Body of pancreas (tissue), 4 donors: ENCODE measurements at regions not wholly inside any gene's neighbourhood (a gene's known extent, or its start where the extent isn't known, plus 50 kb on each side); places are given as distances from the start of the nearest gene placed in this dataset.

Experiments
- ATAC-seq: fragments of 150-250 bp; one replicate; pipeline ENCODE4 v1.9.1; 2016
- DNase-seq, 4 donors: peaks; one replicate each; pipeline ENCODE4 v3.0.0-alpha.2; 2019
- H3K27ac ChIP-seq, 4 donors: fragments of 200-600 bp; sonication (generic); 1 replicate in 3 of 4; 2 replicates in 1 of 4; pipeline versions ENCODE4 v1.5.1 to v1.6.1; 2016 to 2019; ENCODE audit warnings: mild to moderate bottlenecking in 1 of 4, mixed read lengths in 1 of 4, moderate library complexity in 1 of 4
- H3K27me3 ChIP-seq, 2 donors: fragments of 200-600 bp; sonication (generic); one replicate each; pipeline ENCODE4 v1.6.0; 2016; ENCODE audit warnings: mild to moderate bottlenecking in 1 of 2
- H3K36me3 ChIP-seq, 2 donors: fragments of 200-600 bp; sonication (generic); replicated peaks in 1 of 2; 2 replicates each; pipeline ENCODE4 v1.5.1; 2016; ENCODE audit warnings: low read depth in 2 of 2; ENCODE audit not compliant: insufficient read depth in 1 of 2
- H3K4me1 ChIP-seq: fragments of 200-600 bp; sonication (generic); one replicate; pipeline ENCODE4 v1.6.0; 2016
- H3K4me3 ChIP-seq, 2 donors: fragments of 200-600 bp; sonication (generic); 1 replicate in 1 of 2; 2 replicates in 1 of 2; pipeline ENCODE4 v1.5.1; 2016 to 2019
- H3K9me3 ChIP-seq, 3 donors: fragments of 200-600 bp; sonication (generic); 1 replicate in 2 of 3; 2 replicates in 1 of 3; pipeline ENCODE4 v1.5.1; 2016
- CTCF ChIP-seq, 7 experiments: fragments of 450-650 bp in 4 of 7; fragments of 200-600 bp in 3 of 7; sonication (generic) in 3 of 7; IDR thresholded peaks; one replicate each; pipeline ENCODE4 v1.5.1; 2016 to 2019; ENCODE audit warnings: antibody characterized with exemption in 7 of 7
- POLR2A ChIP-seq, 3 donors: fragments of 450-650 bp; IDR thresholded peaks; one replicate each; pipeline ENCODE4 v1.6.1; 2016; ENCODE audit warnings: antibody characterized with exemption in 3 of 3, mild to moderate bottlenecking in 2 of 3
- WGBS, 2 donors: methylation state at CpG; one replicate each; pipeline ENCODE4 v1.1.5; 2017; 5-methylcytosine and 5-hydroxymethylcytosine counted together
- intact Hi-C: fragments of 100-400 bp; cut with DNase I; formaldehyde crosslinking; loops from one replicate; pipeline ENCODE4 v1.15.1; 2023

GRCh38 chr15:70484993-70485392, 278.4 kb downstream of the UACA start:
- 44 to 50% methylated on average over 1 of the region's 1 CpG for WGBS, 2 donors
- ATAC-seq = no peak

GRCh38 chr15:70483513-70483912, 279.8 kb downstream of the UACA start:
- Histone ChIP-seq H3K4me3 (no peak overlapping the region), H3K4me1 (no peaks in the 10 kb centered on the region), H3K36me3 (no peaks in the 10 kb centered on the region), H3K27ac (no peak overlapping the region), H3K9me3 (no peaks in the 10 kb centered on the region), H3K27me3 (no peaks in the 10 kb centered on the region)
- ATAC-seq = no peak
- intact Hi-C loops = loop anchor here (10.0 kb wide), 1 partner anchor 909 kb away; no protein-coding TSS in a partner anchor
- no peak for DNase-seq
- no peak for TF ChIP-seq CTCF (IDR thresholded peaks at IDR 0.05)
- no peak for TF ChIP-seq POLR2A (IDR thresholded peaks at IDR 0.05)
- 72 to 84% methylated on average over 2 of the region's 2 CpGs for WGBS, 2 donors

More at GRCh38 chr15:70484993-70485392, 278.4 kb downstream of the UACA start:
- DNase-seq = no peak
- H3K27ac ChIP-seq = no peak overlapping the region
- H3K9me3 ChIP-seq = no peaks in the 10 kb centered on the region
- intact Hi-C loops = loop anchor here (5.0 to 10.0 kb wide), 2 partner anchors 910 to 1008 kb away; no protein-coding TSS in a partner anchor
- no peak overlapping the region for H3K4me3 ChIP-seq
- no peaks in the 10 kb centered on the region for H3K27me3 ChIP-seq
- TF ChIP-seq CTCF (IDR thresholded peaks at IDR 0.05) = no peak
- TF ChIP-seq POLR2A (IDR thresholded peaks at IDR 0.05) = no peak
- H3K36me3 ChIP-seq = no peaks in the 10 kb centered on the region
- no peaks in the 10 kb centered on the region for H3K4me1 ChIP-seq

- Histone ChIP-seq H3K27me3 (no peaks in the 10 kb centered on the region), H3K9me3 (no peaks in the 10 kb centered on the region), H3K4me1 (no peaks in the 10 kb centered on the region), H3K4me3 (no peak overlapping the region), H3K36me3 (no peaks in the 10 kb centered on the region), H3K27ac (no peak overlapping the region)
- ATAC-seq (no peak), DNase-seq (peak in 1 of 4 donors; percentile 46)
- 64 to 74% methylated on average over 7 of the region's 7 CpGs for WGBS, 2 donors
- TF ChIP-seq POLR2A (IDR thresholded peaks at IDR 0.05) (no peak), CTCF (IDR thresholded peaks at IDR 0.05) (no peak)
- intact Hi-C loops = loop anchor here (10.0 kb wide), 1 partner anchor 906 kb away; no protein-coding TSS in a partner anchor
Measured at GRCh38 chr15:70480196-70480856, 283.0 kb downstream of the UACA start.

- intact Hi-C loops = loop anchor here (10.0 kb wide), 2 partner anchors 65 to 905 kb away; no protein-coding TSS in a partner anchor
- WGBS, 2 donors = 68 to 80% methylated on average over 12 of the region's 12 CpGs
- ATAC-seq = no peak
- no peaks in the 10 kb centered on the region for H3K27me3 ChIP-seq
- no peaks in the 10 kb centered on the region for H3K9me3 ChIP-seq
- H3K4me1 ChIP-seq = no peaks in the 10 kb centered on the region
- TF ChIP-seq POLR2A (IDR thresholded peaks at IDR 0.05) (no peak), CTCF (IDR thresholded peaks at IDR 0.05) (no peak)
- DNase-seq = no peak
- no peak overlapping the region for H3K27ac ChIP-seq
- H3K4me3 ChIP-seq = no peak overlapping the region
- no peaks in the 10 kb centered on the region for H3K36me3 ChIP-seq
Measured at GRCh38 chr15:70479785-70480184, 283.6 kb downstream of the UACA start.

- Histone ChIP-seq H3K36me3 (no peaks in the 10 kb centered on the region), H3K27ac (no peak overlapping the region), H3K4me1 (no peaks in the 10 kb centered on the region), H3K4me3 (no peak overlapping the region), H3K9me3 (no peaks in the 10 kb centered on the region), H3K27me3 (no peaks in the 10 kb centered on the region)
- ATAC-seq = no peak
- WGBS, 2 donors = 71 to 76% methylated on average over 8 of the region's 8 CpGs
- intact Hi-C loops = loop anchor here (10.0 kb wide), 1 partner anchor 64 kb away; no protein-coding TSS in a partner anchor
- TF ChIP-seq CTCF (IDR thresholded peaks at IDR 0.05) = no peak
- TF ChIP-seq POLR2A (IDR thresholded peaks at IDR 0.05) = no peak
- DNase-seq = no peak
Measured at GRCh38 chr15:70479056-70479455, 284.3 kb downstream of the UACA start.
